ENCODE measurements at regions not wholly inside any gene's neighbourhood (a gene's known extent, or its start where the extent isn't known, plus 50 kb on each side); places are given as distances from the start of the nearest gene placed in this dataset.

- no peak for TF ChIP-seq EZH2phosphoT487 (IDR thresholded peaks at IDR 0.05; ENCODE audit: borderline replicate concordance, low read depth, low read length)
- TF ChIP-seq CTCF (conservative IDR thresholded peaks at IDR 0.05; ENCODE audit: low read length): no peak
Observed at GRCh38 chr10:2023687-2024086, 286.4 kb upstream of the ADARB2 start.
